NCI-H2196 treated with DMSO at 0.1 percent for 48 hours (cell line): ENCODE measurements at regions not wholly inside any gene's neighbourhood (a gene's known extent, or its start where the extent isn't known, plus 50 kb on each side); places are given as distances from the start of the nearest gene placed in this dataset.

Experiments
- DNase-seq: peaks from one replicate; lab custom pipeline; 2025; ENCODE audit not compliant: unreplicated experiment; lab: John Stamatoyannopoulos, UW

GRCh38 chr7:113715981-113716856 is 202.6 kb downstream of the PPP1R3A start:
- DNase-seq, result no peak

- DNase-seq, result no peak
Measured at GRCh38 chr7:113715262-113715661, 203.5 kb downstream of the PPP1R3A start.

- peak; percentile 19 for DNase-seq
Measured at GRCh38 chr7:113710310-113711096, 208.3 kb downstream of the PPP1R3A start.

GRCh38 chr7:113705439-113705838 is 213.4 kb downstream of the PPP1R3A start:
- DNase-seq, result no peak

GRCh38 chr7:113698556-113699220 is 220.1 kb downstream of the PPP1R3A start:
- no peak for DNase-seq

GRCh38 chr7:113694149-113694548 is 224.7 kb downstream of the PPP1R3A start:
- DNase-seq, result no peak

- no peak for DNase-seq
Measured at GRCh38 chr7:113684165-113684564, 234.6 kb downstream of the PPP1R3A start.

- no peak for DNase-seq
Measured at GRCh38 chr7:113677811-113678210, 241.0 kb downstream of the PPP1R3A start.

- DNase-seq, result no peak
Measured at GRCh38 chr7:113664867-113665266, 253.9 kb downstream of the PPP1R3A start.

GRCh38 chr7:113659416-113659815 is 259.4 kb downstream of the PPP1R3A start:
- DNase-seq, result no peak

GRCh38 chr7:113657603-113658002 is 261.2 kb downstream of the PPP1R3A start:
- DNase-seq, result no peak

- no peak for DNase-seq
Measured at GRCh38 chr7:113652501-113652900, 266.3 kb downstream of the PPP1R3A start.

GRCh38 chr7:113649556-113649955 is 269.3 kb downstream of the PPP1R3A start:
- no peak for DNase-seq

- no peak for DNase-seq
Measured at GRCh38 chr7:113639221-113639620, 279.6 kb downstream of the PPP1R3A start.

- DNase-seq, result no peak
Measured at GRCh38 chr7:113636727-113637421, 281.9 kb downstream of the PPP1R3A start.

- no peak for DNase-seq
Measured at GRCh38 chr7:113635492-113635891, 283.3 kb downstream of the PPP1R3A start.

GRCh38 chr7:113633073-113633472 is 285.7 kb downstream of the PPP1R3A start:
- no peak for DNase-seq

GRCh38 chr7:113628948-113629847 is 289.6 kb downstream of the PPP1R3A start:
- no peak for DNase-seq

GRCh38 chr7:113625494-113626102 is 293.2 kb downstream of the PPP1R3A start:
- DNase-seq, result no peak
